GM18858 (cell line): ENCODE measurements at regions not wholly inside any gene's neighbourhood (a gene's known extent, or its start where the extent isn't known, plus 50 kb on each side); places are given as distances from the start of the nearest gene placed in this dataset.

ENCODE experiments used
- ATAC-seq: cut with Tn5 transposase; IDR thresholded peaks from one replicate; pipeline ENCODE4 v1.9.1; 2021; ENCODE audit not compliant: unreplicated experiment

DNA sequence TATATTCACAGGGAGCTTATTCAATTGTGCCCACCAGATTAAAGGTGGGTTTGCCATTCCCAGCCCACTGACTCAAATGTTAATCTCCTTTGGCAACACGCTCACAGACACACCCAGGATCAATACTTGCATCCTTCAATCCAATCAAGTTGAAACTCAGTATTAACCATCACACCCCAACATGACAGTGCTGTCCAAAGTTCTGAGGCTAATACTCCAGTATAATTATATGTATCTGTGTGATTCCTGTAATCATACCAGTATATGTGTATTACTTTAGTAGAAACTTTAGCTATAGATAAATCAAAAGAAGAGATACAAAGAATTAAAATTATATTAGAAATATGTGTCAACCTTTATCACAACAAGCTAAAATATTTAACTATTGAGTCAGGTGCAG is 1166.0 kb downstream of the ZPLD1 start:
- no peak for ATAC-seq

DNA sequence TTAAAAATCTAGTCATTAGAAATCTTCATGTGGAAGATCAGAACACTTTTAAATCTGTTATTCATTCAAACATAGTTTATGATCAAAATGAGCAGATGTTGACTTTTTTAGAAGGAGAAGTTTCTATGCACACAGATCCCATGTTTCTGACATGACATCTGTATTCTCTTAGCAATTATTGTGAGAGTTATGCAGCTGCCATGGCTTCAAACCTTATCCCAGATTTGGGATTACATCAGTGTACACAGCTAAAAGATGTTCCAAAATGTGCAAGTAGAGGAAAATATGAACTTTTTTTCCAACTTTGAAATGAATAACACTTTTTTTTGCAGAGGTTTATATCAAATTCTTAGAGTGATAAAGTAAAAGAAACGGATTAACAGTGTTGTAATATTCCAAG is 1166.9 kb downstream of the ZPLD1 start:
- ATAC-seq = no peak

DNA sequence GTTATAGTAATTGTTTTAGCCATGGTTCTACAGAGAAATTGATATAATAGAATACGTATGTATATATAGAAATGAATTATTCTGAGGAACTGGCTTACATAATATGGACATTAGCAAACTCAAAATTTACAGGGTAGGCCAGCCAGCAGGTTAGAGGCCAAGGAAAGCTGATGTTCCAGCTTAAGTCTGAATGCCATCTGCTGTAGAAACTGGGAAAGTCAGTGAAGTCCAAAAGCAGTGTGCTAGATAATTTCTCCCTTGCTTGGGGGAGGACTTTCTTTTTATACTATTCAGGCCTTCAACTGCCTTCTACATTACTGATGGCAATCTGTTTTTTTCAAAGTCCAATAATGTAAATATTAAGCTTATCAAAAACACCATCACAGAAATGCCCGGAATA is 1174.7 kb downstream of the ZPLD1 start:
- no peak for ATAC-seq

DNA sequence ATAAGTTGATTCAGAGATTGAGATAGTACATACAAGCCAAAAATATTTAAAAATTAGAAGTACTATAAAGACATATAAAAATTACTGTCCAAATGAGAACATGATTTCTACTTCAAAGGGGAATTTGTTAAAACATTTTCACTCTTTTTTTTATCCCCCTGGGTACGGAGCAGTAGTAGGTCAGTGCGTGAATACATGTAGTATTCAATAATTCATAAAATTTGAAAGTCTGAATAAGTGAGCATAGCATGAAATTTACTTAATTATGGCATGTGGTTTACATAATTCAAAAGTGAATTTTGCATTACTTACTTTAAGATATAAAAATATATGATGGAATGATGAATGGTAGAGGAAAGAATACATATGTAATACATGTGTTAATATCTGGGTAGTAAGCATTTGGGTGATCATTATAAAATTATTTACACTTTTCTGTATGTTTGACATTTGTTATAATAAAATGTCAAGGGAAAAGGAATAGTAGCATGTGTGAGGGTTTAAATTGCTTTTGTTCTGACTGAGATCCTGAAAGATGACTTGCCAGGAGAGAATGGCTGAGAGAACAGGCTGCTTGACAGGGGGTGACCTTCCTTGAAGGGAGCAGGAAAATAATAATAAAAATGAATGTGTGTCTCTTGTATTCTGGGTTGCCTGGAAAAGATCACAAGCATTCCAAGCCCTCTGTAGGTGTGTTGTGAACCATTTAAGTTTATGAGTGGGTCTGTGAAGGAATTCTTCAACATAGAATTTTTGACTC is 1178.8 kb downstream of the ZPLD1 start:
- ATAC-seq = no peak

DNA sequence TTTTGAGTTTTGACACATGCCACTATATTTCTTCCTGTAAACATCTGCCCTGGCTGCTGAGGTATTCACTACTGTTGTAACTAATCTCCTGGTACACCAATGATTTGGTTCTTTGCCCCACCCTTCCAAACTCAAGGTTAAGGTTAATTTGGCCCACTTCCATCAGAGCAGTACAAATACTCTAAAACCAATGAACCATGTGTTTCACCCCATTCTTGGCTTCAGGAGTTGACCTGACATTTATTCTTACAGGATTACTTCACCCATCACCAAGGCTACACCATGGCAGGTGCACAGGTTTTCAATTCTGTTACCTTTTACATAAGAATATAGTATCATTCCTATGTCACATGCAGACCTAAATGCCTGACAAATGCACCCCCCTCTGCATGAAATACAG is 1179.9 kb downstream of the ZPLD1 start:
- ATAC-seq = no peak

DNA sequence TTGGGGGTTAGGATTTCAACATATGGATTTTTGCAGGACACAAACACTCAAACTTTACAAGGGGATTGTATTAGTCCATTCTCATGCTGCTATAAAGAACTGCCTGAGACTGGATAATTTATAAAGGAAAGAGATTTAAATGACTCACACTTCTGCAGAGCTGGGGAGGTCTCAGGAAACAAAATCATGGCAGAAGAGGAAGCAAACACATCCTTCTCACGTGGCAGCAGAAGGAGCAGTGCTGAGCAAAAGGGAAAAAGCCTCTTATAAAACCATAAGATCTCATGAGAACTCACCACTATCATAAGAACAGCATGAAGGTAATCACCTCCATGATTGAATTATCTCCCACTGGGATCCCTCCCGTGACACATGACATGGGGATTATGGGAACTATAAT is 1183.1 kb downstream of the ZPLD1 start:
- ATAC-seq = no peak

DNA sequence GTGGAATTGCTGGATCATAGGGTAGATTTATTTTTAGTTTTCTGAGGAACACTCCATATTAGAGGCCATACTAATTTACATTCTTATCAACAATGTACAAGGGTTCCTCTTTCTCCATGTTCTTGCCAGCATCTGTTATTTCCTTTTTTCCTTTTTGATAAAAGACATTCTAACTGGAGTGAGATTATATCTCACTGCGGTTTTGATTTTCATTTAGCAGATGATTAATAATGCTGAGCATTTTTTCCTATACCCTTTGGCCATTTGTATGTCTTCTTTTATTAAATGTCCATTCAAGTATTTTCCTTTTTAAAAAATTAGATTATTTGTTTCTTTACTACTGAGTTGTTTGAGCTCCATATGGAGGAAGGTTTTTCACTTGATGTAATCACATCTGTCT is 1189.5 kb downstream of the ZPLD1 start:
- ATAC-seq = no peak

DNA sequence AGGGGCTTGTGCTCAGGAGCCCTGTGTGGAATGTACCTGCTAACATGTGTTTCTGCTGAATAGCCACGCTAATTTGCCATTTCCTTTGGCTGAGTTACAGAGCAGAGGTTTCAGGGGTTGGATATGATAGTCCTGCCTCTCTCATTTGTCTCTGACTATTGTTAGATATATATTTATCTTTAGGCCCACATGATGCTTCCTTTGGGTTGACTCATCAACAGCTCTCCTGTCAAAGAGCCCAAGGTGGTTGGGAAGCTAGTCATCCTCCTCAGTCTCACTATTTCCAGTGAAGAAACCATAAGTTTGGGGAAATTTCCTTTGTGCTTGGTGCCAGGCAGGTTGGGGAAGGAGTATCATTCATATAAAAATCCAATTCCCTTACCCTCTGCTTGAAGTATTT is 1194.6 kb downstream of the ZPLD1 start:
- no peak for ATAC-seq

DNA sequence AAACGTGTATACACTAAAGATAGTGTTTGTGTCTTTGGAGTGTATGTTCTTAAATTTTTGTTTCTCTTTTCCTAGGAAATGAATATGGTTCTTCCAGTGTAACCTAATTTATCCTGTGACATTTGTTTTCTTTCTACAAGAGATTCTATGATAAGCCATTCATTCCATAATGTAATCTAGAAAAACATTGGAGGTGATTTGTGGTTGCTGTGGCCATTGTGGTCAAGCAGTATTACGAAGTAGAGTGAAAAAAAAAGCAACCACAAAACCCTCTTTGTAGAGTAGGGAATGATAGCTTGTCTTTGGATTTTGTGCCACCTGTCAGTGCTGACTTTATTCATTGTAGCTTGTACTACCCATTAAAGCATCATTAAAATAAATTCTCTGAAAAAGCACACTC is 1209.6 kb downstream of the ZPLD1 start:
- ATAC-seq = no peak

DNA sequence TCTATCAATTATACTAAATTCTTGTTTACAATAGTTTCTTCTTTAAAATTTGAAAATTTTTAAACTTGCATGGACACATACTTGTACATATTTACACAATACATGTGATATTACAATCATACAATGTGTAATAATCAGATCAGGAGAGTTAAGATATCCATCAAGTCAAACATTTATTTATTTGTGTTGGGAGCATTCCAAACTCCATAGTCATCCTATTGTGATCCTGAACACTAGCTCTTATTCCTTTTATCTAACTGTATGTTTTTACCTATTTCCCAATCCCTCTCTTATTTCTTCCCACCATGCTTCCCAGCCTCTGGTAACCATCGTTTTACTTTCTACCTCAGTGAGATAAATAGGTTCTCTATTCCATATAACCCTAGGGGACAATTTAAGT is 1219.2 kb downstream of the ZPLD1 start:
- ATAC-seq = no peak

DNA sequence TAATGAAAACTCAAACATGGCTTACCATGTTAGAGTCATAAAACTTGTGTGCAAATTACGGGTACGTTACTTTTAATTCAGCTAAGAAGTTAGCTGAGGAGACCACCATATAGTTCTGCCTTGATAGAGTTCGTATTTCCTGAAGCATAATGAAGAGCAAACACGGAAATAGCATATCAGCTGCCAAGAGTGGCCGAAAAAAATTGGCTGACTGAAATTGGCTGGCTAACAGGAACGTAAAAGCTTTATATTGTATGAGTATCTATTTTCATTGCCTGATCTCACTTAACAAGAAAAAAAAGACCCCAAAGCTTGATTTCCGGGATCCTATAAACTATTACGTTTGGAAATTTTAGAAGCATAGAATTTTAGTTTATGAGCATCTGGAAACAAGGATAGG is 1222.9 kb downstream of the ZPLD1 start:
- ATAC-seq = no peak

DNA sequence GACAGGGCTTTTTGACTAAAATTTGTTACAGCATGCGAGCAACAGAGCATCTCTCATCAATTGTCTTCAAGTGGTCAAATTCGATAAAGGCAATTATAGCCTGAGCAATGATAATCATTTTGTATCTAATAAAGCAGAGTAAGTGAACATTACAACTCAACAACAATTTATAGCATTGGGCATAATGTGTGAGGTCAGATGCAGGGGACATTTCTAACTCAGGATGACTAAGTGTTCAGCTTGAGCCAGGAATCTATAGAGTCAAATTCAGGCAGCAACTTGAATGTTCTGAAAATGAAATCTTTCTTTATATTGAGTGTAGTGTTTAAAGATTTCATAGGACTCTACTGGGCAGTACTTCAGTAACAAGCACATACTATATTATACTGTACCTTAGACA is 1226.0 kb downstream of the ZPLD1 start:
- ATAC-seq = no peak

DNA sequence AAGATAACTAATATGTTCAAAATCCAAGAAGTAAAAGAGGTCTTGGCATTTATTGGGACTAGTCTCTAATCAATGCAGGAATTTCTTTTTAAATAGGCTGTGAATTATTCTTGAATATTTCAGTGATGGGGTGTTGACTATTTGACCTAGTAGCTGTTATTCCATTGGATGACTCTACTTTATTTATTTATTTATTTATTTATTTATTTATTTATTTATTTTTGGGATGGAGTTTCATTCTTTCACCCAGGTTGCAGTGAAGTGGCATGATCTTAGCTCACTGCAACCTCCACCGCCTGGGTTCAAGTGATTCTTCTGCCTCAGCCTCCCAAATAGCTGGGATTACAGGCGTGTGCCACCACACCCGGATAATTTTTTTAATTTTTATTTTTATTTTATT is 1227.8 kb downstream of the ZPLD1 start:
- ATAC-seq = no peak

DNA sequence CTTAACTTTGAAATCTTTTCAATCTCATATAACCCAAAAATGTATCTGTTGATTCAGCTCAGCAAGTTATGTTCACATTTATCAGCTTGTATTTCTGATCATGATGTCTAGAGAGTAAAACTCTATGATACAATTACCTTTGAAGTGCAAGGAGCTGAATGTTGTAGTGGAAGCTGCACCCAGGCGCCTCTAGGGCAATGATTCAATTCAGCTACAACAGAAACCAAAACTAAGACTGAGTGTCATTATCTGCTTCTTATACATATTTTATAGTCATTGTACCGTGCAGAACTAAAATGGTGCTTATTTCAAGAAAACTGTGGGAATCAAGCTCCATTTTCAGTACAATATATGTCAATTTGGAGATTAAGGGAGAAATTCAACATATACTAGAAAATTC is 1237.5 kb downstream of the ZPLD1 start:
- ATAC-seq = no peak

DNA sequence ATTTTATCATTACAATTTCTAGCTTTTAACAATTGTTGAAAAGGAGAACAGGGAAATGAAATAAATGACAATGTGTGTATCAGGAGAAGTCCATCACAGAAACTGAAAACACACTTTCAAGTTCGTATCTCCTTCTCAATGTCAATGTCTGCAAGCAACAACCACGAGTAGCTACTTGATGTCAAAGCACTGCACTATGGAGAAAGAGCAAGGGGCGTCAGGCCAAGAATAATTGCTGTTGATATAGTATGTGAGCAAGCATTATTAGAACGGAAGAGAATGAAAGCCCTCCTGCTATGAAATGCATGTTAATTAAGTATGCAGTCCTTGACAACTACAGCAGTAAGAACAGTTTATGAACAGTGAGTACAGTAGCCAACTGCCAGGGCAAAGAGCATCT is 1250.1 kb downstream of the ZPLD1 start:
- ATAC-seq = no peak

DNA sequence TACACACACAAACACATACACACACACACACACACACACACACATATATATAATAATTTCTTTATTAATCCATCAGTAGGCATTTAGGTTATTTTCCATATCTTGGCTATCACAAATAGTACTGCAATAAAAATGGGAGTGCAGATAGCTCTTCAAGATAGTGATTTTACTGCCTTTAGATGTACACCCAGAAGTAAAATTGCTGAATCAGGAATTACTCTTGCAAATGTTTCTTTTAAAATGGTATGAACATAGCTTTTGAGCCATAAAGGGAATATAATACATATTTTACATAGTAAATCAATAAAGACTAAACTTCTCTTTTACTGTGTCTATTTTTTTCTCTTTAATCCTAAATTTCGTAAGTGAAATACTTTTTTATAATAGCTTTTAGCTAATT is 1251.1 kb downstream of the ZPLD1 start:
- no peak for ATAC-seq

DNA sequence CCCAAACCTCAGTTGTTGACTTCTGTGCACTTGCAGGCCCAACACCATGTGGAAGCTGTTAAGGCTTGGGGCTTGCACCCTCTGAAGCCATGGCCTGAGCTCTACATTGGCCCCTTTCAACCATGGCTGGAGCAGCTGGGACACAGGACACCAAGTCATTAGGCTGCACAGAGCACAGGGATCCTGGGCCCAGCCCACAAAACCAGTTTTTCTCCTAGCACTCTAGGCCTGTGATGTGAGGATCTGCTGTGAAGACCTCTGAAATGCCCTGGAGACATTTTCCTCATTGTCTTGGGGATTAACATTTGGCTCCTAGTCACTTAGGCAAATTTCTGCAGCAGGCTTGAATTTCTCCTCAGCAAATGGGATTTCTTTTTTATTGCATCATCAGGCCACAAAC is 1255.7 kb downstream of the ZPLD1 start:
- ATAC-seq = no peak

DNA sequence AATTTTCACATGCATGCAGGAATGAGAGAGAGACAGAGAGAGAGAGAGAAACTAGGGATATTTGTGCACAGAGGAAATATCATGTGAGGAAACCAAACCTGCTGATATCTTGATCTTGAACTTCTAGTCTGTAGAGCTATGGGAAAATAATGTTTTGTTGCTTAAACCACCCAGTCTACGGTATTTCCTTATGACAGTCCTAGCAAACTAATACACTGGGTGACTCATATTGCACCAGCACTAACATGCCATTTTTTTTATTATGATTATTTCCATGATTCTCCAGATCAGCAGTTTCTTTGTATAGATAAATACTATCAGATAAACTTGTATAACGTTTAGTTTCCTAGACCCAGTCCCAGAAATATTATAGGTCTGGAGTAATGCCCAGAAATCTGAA is 1259.0 kb downstream of the ZPLD1 start:
- ATAC-seq = no peak

DNA sequence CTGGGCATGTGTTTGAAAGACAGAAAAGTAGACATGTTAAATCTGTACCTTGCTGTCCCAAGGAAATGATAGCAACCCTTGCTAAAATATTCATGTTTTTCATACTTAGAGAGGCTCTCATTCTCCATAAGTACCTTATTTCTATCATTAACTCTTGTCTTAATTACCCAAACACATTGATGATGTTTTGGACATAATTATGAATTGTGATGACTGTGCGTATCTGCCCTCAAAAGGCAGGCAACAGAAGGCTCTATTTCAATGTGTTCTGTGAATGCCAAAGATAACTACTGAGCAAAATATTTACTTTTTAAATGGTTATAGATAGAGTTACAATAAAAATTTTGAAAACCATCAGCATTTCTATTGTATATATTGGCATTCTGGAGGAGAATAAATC is 1263.8 kb downstream of the ZPLD1 start:
- ATAC-seq = no peak

DNA sequence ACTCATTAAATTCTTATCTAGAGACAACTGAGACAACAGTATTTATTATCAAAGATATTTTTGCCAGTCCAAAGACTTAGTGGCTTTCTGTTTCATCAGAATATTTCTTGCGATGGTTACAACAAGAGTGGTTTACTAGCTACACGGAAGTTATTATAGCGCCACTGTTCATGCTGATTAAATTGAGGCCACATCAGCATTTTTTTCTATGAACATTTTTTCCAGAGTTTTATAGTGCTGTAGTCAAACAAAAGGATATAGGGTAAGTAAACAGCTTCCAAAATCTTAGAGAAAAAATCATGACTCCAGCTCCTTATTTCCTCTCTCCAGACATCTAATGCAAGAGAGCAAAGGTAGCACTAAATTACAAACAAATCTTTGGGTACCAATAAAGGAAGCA is 1264.4 kb downstream of the ZPLD1 start:
- ATAC-seq = no peak

DNA sequence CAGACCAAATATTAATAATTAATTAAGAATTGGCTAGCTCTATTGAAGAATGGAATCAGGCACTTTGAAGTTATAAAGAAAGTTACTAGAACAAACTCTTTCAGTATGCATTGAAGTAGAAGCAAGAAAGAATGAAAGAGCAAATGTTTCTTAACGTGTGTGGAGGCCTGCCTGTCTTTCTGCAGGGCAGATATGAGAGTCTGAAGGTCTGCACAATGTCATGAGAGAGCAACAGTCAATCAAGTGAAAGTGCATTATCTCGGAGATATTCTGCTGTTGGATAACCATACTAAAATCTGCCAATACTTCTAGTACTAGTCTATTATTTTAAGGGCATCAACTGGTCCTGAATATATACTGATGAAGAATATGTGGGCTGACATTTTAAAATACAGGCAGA is 1270.8 kb downstream of the ZPLD1 start:
- no peak for ATAC-seq

DNA sequence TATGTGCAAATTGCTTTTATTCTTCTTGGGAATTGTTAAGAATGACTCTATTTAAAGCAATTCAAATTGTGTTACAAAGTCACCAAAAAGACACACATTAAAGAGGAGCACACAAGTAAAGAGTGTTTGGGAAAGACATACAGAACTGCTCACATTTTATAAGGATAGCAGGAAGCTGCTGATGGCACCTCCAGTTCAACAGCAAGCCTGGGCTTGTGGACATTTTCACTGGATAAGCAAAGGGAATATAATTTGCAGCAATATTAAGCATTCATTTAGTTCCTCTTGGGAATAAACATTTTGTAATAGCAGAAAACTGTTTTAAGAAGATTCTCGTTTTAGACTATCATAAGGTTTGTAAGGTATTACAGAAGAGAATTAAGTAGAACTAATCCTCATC is 1271.9 kb downstream of the ZPLD1 start:
- ATAC-seq = no peak

DNA sequence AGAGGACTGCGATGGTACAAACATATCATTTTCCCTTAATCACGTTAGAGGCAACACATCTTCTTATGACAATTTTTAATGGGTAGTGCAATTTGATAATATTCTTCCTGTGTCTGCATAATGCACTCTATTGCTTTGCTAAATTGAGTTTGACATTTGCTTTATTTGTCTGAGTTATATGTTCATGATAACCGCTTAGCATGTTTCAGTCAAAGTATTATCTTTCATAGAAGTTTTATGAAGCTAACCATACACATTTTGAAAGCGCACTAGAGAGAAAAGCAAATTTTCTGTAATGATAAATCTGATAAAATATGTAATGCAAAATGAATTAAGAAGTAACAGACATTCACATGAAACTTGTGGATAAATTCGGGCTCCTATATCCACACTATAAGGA is 1276.9 kb downstream of the ZPLD1 start:
- ATAC-seq = no peak
